ENCODE measurements at regions not wholly inside any gene's neighbourhood (a gene's known extent, or its start where the extent isn't known, plus 50 kb on each side); places are given as distances from the start of the nearest gene placed in this dataset.

DNA sequence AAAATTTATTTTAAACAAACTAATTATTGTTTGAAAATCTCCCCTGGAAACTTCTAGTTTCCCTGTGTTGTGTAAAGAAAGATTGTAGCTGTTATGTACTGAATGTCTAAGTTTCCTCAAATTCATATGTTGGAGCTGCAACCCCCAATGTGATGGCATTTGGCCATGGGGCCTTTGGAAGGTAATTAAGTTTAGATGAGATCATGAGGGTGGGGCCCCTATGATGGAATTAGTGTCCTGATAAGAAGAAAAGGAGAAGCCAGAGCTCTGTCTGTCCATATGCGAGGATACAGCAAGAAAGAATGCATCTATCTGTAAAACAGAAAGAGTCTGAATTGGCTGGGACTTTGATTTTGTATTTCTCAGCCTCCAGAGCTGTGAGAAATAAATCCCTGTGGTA lies 179.5 kb downstream of the STK31 start:
- TF ChIP-seq POLR2AphosphoS5 (IDR thresholded peaks at IDR 0.05) = no peak
- TF ChIP-seq, protein P1, sequence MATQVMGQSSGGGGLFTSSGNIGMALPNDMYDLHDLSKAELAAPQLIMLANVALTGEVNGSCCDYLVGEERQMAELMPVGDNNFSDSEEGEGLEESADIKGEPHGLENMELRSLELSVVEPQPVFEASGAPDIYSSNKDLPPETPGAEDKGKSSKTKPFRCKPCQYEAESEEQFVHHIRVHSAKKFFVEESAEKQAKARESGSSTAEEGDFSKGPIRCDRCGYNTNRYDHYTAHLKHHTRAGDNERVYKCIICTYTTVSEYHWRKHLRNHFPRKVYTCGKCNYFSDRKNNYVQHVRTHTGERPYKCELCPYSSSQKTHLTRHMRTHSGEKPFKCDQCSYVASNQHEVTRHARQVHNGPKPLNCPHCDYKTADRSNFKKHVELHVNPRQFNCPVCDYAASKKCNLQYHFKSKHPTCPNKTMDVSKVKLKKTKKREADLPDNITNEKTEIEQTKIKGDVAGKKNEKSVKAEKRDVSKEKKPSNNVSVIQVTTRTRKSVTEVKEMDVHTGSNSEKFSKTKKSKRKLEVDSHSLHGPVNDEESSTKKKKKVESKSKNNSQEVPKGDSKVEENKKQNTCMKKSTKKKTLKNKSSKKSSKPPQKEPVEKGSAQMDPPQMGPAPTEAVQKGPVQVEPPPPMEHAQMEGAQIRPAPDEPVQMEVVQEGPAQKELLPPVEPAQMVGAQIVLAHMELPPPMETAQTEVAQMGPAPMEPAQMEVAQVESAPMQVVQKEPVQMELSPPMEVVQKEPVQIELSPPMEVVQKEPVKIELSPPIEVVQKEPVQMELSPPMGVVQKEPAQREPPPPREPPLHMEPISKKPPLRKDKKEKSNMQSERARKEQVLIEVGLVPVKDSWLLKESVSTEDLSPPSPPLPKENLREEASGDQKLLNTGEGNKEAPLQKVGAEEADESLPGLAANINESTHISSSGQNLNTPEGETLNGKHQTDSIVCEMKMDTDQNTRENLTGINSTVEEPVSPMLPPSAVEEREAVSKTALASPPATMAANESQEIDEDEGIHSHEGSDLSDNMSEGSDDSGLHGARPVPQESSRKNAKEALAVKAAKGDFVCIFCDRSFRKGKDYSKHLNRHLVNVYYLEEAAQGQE (IDR thresholded peaks at IDR 0.05; ENCODE audit: borderline replicate concordance) = no peak
- no peak for TF ChIP-seq TAF1 (IDR thresholded peaks at IDR 0.05; ENCODE audit: low read depth)
- no peak for TF ChIP-seq EP300 (conservative IDR thresholded peaks at IDR 0.05; ENCODE audit: poor library complexity, severe bottlenecking)
- no peak for TF ChIP-seq EZH2 (IDR thresholded peaks at IDR 0.05; ENCODE audit: borderline replicate concordance, insufficient read depth, low read length, poor library complexity, severe bottlenecking)
- no peak for TF ChIP-seq MXI1 (conservative IDR thresholded peaks at IDR 0.05; ENCODE audit: poor library complexity, severe bottlenecking)
- TF ChIP-seq, protein P2, sequence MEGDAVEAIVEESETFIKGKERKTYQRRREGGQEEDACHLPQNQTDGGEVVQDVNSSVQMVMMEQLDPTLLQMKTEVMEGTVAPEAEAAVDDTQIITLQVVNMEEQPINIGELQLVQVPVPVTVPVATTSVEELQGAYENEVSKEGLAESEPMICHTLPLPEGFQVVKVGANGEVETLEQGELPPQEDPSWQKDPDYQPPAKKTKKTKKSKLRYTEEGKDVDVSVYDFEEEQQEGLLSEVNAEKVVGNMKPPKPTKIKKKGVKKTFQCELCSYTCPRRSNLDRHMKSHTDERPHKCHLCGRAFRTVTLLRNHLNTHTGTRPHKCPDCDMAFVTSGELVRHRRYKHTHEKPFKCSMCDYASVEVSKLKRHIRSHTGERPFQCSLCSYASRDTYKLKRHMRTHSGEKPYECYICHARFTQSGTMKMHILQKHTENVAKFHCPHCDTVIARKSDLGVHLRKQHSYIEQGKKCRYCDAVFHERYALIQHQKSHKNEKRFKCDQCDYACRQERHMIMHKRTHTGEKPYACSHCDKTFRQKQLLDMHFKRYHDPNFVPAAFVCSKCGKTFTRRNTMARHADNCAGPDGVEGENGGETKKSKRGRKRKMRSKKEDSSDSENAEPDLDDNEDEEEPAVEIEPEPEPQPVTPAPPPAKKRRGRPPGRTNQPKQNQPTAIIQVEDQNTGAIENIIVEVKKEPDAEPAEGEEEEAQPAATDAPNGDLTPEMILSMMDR (IDR thresholded peaks at IDR 0.05; ENCODE audit: poor library complexity, severe bottlenecking) = no peak
- TF ChIP-seq SMC3 (conservative IDR thresholded peaks at IDR 0.05; ENCODE audit: poor library complexity) = no peak
- Histone ChIP-seq H3K9ac (ENCODE audit: low read length) (no peak overlapping the region), H3K27ac (ENCODE audit: low read length) (no peak overlapping the region), H4K20me1 (ENCODE audit: insufficient read depth) (no peaks in the 10 kb centered on the region), H3K4me3 (ENCODE audit: low read length) (no peak overlapping the region), H2AFZ (ENCODE audit: low read depth, low read length) (no peak overlapping the region), H3K9me3 (ENCODE audit: low read length) (no peaks in the 10 kb centered on the region), H3K79me2 (replicated peaks; ENCODE audit: insufficient read depth, low read length) (no peaks in the 10 kb centered on the region), H3K4me2 (ENCODE audit: low read length) (no peak overlapping the region), H3F3A (ENCODE audit: insufficient read depth, low read length, poor library complexity, severe bottlenecking) (no peaks in the 10 kb centered on the region), H3K27me3 (ENCODE audit: insufficient read depth, low read depth, low read length) (no peaks in the 10 kb centered on the region), H3K36me3 (ENCODE audit: insufficient read depth, low read length) (no peaks in the 10 kb centered on the region), H3K9me2 (ENCODE audit: insufficient read depth, low read length) (no peaks in the 10 kb centered on the region)

DNA sequence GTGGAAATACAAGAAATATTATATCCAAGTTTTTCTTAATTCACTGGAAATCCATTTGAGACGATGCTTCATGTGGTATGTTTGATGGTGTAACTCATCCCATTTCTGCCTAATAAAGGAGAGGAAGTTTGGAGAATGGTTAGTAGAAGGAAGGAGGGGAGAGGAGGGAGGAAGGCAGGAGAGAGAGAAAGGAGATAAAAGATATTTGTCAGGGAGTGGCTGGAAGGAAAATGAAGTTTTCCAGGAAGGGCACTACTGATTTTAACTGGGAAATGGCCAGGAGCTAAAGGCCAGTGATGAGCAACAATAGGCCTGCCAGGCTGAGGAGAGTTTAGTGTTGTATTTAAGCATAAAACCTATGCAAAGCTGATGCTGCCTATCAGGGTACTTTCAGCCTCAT lies 182.0 kb downstream of the STK31 start:
- Histone ChIP-seq H3K27ac (ENCODE audit: low read length) (no peak overlapping the region), H3K9me2 (ENCODE audit: insufficient read depth, low read length) (no peaks in the 10 kb centered on the region), H3K36me3 (ENCODE audit: insufficient read depth, low read length) (no peaks in the 10 kb centered on the region), H3K9me3 (ENCODE audit: low read length) (no peaks in the 10 kb centered on the region), H3F3A (ENCODE audit: insufficient read depth, low read length, poor library complexity, severe bottlenecking) (no peaks in the 10 kb centered on the region), H2AFZ (ENCODE audit: low read depth, low read length) (no peak overlapping the region), H3K4me3 (ENCODE audit: low read length) (no peak overlapping the region), H4K20me1 (ENCODE audit: insufficient read depth) (no peaks in the 10 kb centered on the region), H3K27me3 (ENCODE audit: insufficient read depth, low read depth, low read length) (no peaks in the 10 kb centered on the region), H3K9ac (ENCODE audit: low read length) (no peak overlapping the region), H3K4me2 (ENCODE audit: low read length) (no peak overlapping the region), H3K79me2 (replicated peaks; ENCODE audit: insufficient read depth, low read length) (no peaks in the 10 kb centered on the region)
- TF ChIP-seq, protein P2 (IDR thresholded peaks at IDR 0.05; ENCODE audit: poor library complexity, severe bottlenecking) = no peak
- no peak for TF ChIP-seq SMC3 (conservative IDR thresholded peaks at IDR 0.05; ENCODE audit: poor library complexity)
